Esophagus squamous epithelium (tissue), 5 donors: ENCODE measurements at regions not wholly inside any gene's neighbourhood (a gene's known extent, or its start where the extent isn't known, plus 50 kb on each side); places are given as distances from the start of the nearest gene placed in this dataset.

Experiments used
- DNase-seq: peaks from one replicate; lab custom pipeline; 2025; lab: John Stamatoyannopoulos, UW
- H3K27ac ChIP-seq, 4 donors: fragments of 200-600 bp; sonication (generic); one replicate each; pipeline ENCODE4 v1.5.1; 2016 to 2019; ENCODE audit warnings: mild to moderate bottlenecking in 1 of 4
- H3K27me3 ChIP-seq, 4 donors: fragments of 200-600 bp; sonication (generic); 1 replicate in 3 of 4; 2 replicates in 1 of 4; pipeline versions ENCODE4 v1.5.1 to v1.6.0; 2017 to 2021; ENCODE audit warnings: antibody characterized with exemption in 1 of 4
- H3K36me3 ChIP-seq, 3 donors: fragments of 200-600 bp; sonication (generic); one replicate each; pipeline ENCODE4 v1.5.1; 2016 to 2019
- H3K4me1 ChIP-seq, 3 donors: fragments of 200-600 bp; sonication (generic); one replicate each; pipeline ENCODE4 v1.5.1; 2017 to 2019
- H3K4me3 ChIP-seq, 4 donors: fragments of 200-600 bp; sonication (generic); 1 replicate in 3 of 4; 2 replicates in 1 of 4; pipeline ENCODE4 v1.5.1; 2016 to 2019; ENCODE audit warnings: mild to moderate bottlenecking in 2 of 4, moderate library complexity in 1 of 4
- H3K9me3 ChIP-seq, 3 donors: fragments of 200-600 bp; sonication (generic); one replicate each; pipeline ENCODE4 v1.5.1; 2016 to 2019
- POLR2A ChIP-seq, 4 donors: fragments of 450-650 bp; IDR thresholded peaks; one replicate each; pipeline ENCODE4 v1.6.1; 2017; ENCODE audit warnings: antibody characterized with exemption in 4 of 4, mild to moderate bottlenecking in 4 of 4, moderate library complexity in 3 of 4
- WGBS, 2 donors: methylation state at CpG; one replicate each; pipeline ENCODE4 v1.1.5; 2018; 5-methylcytosine and 5-hydroxymethylcytosine counted together
- intact Hi-C: fragments of 100-400 bp; cut with DNase I; formaldehyde crosslinking; loops from one replicate; pipeline ENCODE4 v1.15.0; 2022
- TF ChIP-seq, protein P1 (sequence below), 6 experiments: fragments of 450-650 bp in 4 of 6; fragments of 200-600 bp in 2 of 6; sonication (generic) in 2 of 6; IDR thresholded peaks; one replicate each; pipeline ENCODE4 v1.5.1; 2016 to 2019; ENCODE audit warnings: antibody characterized with exemption in 6 of 6, mild to moderate bottlenecking in 4 of 6, moderate library complexity in 4 of 6
- donor health status: DM: yes; HTN: yes; CAD: no.

DNA sequence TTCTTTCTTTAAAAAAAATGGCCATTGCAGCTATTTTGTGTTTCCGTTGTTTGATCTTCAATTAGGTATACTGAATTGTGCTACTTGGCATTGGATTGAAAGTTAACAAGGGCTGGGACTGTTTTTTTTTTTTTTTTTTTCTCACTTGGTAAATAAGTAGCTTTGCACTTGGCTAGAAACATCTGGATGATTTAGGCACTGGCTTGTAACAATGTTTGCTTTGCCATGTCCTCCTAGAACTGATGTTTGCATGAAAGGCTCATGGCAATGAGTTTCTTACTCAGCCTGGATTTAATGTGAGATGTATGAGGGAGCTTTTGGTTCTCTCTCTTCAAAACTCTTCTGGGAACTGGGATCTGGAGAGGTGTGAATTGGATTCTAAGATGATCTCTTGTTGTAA is 414.1 kb downstream of the CDH26 start:
- H3K4me1 ChIP-seq: no peaks in the 10 kb centered on the region
- no peak for DNase-seq
- 23 to 61% methylated on average over 1 of the region's 1 CpG for WGBS, 2 donors
- peaks cover 0 to 7% (median 0%) of the 10 kb centered on the region in 3 donors for H3K9me3 ChIP-seq
- intact Hi-C loops: no loop called here
- no peak overlapping the region for H3K27ac ChIP-seq
- TF ChIP-seq POLR2A (IDR thresholded peaks at IDR 0.05): no peak
- TF ChIP-seq, protein P1, sequence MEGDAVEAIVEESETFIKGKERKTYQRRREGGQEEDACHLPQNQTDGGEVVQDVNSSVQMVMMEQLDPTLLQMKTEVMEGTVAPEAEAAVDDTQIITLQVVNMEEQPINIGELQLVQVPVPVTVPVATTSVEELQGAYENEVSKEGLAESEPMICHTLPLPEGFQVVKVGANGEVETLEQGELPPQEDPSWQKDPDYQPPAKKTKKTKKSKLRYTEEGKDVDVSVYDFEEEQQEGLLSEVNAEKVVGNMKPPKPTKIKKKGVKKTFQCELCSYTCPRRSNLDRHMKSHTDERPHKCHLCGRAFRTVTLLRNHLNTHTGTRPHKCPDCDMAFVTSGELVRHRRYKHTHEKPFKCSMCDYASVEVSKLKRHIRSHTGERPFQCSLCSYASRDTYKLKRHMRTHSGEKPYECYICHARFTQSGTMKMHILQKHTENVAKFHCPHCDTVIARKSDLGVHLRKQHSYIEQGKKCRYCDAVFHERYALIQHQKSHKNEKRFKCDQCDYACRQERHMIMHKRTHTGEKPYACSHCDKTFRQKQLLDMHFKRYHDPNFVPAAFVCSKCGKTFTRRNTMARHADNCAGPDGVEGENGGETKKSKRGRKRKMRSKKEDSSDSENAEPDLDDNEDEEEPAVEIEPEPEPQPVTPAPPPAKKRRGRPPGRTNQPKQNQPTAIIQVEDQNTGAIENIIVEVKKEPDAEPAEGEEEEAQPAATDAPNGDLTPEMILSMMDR (IDR thresholded peaks at IDR 0.05): no peak
- H3K4me3 ChIP-seq: no peak overlapping the region
- H3K27me3 ChIP-seq: no peaks in the 10 kb centered on the region
- no peaks in the 10 kb centered on the region for H3K36me3 ChIP-seq

DNA sequence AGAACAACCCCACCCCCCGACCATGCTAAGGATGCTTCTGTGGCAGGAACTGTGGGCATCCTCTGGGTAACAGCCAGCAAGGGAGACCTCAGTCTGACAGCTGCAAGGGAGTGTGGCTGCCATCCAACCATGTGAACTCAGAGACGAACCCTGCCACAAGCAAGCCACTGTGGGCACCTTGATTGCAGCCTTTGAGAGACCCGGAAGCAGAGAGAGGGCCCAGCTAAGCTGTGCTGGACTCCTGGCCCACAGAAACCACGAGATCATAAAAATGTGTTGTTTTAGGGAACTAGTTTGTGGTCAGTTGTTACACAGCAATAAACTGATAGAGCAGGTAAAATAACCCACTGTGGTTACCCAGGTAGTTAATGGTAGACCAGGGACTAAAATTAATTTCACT is 414.6 kb downstream of the CDH26 start:
- no peak for TF ChIP-seq POLR2A (IDR thresholded peaks at IDR 0.05)
- TF ChIP-seq, protein P1 (IDR thresholded peaks at IDR 0.05): no peak
- 23 to 60% methylated on average over 3 of the region's 4 CpGs for WGBS, 2 donors
- intact Hi-C loops: no loop called here

DNA sequence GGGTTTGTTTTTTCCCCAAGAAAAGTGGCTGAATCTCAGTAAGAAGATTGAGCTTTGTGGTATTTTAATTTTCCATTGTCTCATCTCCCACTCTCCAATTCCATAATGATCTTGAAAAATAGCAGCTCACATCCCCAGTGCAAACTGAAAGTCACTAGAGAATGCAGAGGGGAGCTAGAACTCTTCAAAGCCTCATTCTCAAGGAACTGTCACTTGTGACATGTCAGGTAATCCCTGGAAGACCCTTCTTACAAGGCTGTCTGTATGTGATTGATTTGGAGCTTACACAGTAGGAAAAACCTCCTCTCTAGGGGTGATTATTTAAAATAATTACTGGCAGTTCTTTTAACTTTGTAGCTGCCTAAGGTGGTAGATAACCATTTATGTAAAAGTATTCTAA is 420.4 kb downstream of the CDH26 start:
- no peak for TF ChIP-seq POLR2A (IDR thresholded peaks at IDR 0.05)
- TF ChIP-seq, protein P1 (IDR thresholded peaks at IDR 0.05): no peak

More for the DNA sequence above, 414.6 kb downstream of the CDH26 start:
- Histone ChIP-seq H3K4me3 (no peak overlapping the region), H3K27me3 (peaks cover 0 to 3% (median 0%) of the 10 kb centered on the region in 4 donors), H3K9me3 (peaks cover 0 to 7% (median 0%) of the 10 kb centered on the region in 3 donors), H3K36me3 (no peaks in the 10 kb centered on the region), H3K27ac (no peak overlapping the region), H3K4me1 (no peaks in the 10 kb centered on the region)
- no peak for DNase-seq

DNA sequence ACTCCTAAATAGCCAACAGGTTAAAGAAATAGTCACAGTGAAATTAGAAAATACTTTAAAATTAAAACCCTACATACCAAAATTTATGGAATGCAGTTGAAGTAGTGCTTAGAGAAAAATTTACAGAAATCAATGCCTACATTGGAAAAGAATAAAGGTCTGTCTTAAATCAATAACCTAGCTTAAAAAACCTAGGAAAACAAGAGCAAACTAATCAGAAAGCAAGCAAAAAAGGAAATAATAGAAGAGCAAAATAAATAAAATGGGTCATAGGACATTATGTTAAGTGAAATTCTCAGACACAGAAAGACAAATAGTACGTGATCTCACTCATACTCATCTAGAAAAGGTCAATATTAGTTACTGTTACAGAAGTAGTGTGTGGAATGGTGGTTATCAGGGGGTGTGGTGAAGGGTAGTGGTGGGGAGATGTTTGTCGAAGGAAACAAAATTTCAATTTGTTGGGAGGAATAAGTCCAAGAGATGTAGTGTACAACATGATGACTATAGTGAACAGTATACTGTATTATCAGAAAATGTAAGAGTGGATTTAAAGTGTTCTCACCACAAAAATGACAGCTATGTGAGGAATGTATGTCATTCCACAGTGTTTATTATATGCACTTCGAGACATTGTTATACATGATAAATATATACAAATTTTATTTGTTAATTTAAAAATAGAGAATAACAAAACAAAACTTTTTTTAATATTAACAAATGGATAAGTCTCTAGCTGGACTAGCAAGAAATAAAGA is 423.6 kb downstream of the CDH26 start:
- intact Hi-C loops: no loop called here
- 37 to 53% methylated on average over 3 of the region's 3 CpGs for WGBS, 2 donors
- H3K27me3 ChIP-seq: peaks cover 0 to 3% (median 0%) of the 10 kb centered on the region in 4 donors

More for the DNA sequence above, 420.4 kb downstream of the CDH26 start:
- no peak overlapping the region for H3K4me3 ChIP-seq
- H3K27me3 ChIP-seq: peaks cover 0 to 3% (median 0%) of the 10 kb centered on the region in 4 donors
- H3K4me1 ChIP-seq: no peaks in the 10 kb centered on the region
- no peak overlapping the region for H3K27ac ChIP-seq
- H3K36me3 ChIP-seq: no peaks in the 10 kb centered on the region
- no peak for DNase-seq
- intact Hi-C loops: no loop called here
- H3K9me3 ChIP-seq: no peaks in the 10 kb centered on the region

DNA sequence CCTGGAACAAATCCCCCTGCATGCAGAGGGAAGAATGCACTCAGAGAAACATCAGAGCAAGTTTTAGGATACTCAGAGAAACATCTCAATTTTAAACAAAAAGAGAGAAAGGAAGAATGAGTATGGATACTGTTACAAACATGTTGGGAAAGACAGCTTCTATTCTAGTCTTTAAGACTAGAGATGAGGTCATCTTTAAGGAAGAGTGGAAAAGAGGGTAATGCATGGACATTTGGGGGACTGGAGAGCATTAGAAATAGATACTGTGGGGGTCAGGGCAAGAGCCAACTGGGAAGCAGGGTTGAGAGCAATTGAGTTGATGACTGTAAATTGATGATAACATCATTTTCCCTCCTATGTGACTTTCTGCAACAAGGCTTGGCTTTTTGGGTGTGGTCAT is 431.2 kb downstream of the CDH26 start:
- DNase-seq: no peak
- H3K27me3 ChIP-seq: no peaks in the 10 kb centered on the region
- TF ChIP-seq, protein P1 (IDR thresholded peaks at IDR 0.05): no peak
- TF ChIP-seq POLR2A (IDR thresholded peaks at IDR 0.05): no peak
- H3K4me3 ChIP-seq: no peak overlapping the region
- no peaks in the 10 kb centered on the region for H3K36me3 ChIP-seq
- no peak overlapping the region for H3K27ac ChIP-seq
- intact Hi-C loops: no loop called here
- H3K9me3 ChIP-seq: no peaks in the 10 kb centered on the region
- no peaks in the 10 kb centered on the region for H3K4me1 ChIP-seq

More for the DNA sequence above, 423.6 kb downstream of the CDH26 start:
- no peak overlapping the region for H3K27ac ChIP-seq
- TF ChIP-seq POLR2A (IDR thresholded peaks at IDR 0.05): no peak
- TF ChIP-seq, protein P1 (IDR thresholded peaks at IDR 0.05): no peak
- H3K9me3 ChIP-seq: no peaks in the 10 kb centered on the region
- H3K4me3 ChIP-seq: no peak overlapping the region
- no peaks in the 10 kb centered on the region for H3K4me1 ChIP-seq
- H3K36me3 ChIP-seq: no peaks in the 10 kb centered on the region
- no peak for DNase-seq
